GM13976 (cell line): ENCODE measurements at regions not wholly inside any gene's neighbourhood (a gene's known extent, or its start where the extent isn't known, plus 50 kb on each side); places are given as distances from the start of the nearest gene placed in this dataset.

Experiments used
- DNase-seq: peaks from one replicate; pipeline ENCODE4 v3.0.0; 2012; ENCODE audit warnings: low spot score
- CTCF ChIP-seq: IDR thresholded peaks from 2 replicates; pipeline ENCODE4 v1.5.1; 2012; ENCODE audit warnings: borderline replicate concordance, mild to moderate bottlenecking; ENCODE audit not compliant: insufficient read depth; ENCODE audit errors: extremely low read depth, missing control alignments, control extremely low read depth
- in situ Hi-C: fragments of 300-500 bp; cut with MboI; formaldehyde crosslinking; loops from one replicate; pipeline ENCODE4 v1.12.0; 2022; ENCODE audit warnings: low sequenced_read_pairs, mixed read lengths, inconsistent platforms; ENCODE audit not compliant: unreplicated experiment

- no peak for TF ChIP-seq CTCF
- no peak for DNase-seq
- in situ Hi-C loops, result no loop called here
These were observed 562.9 kb upstream of the NRP1 start for GRCh38 chr10:33897291-33897752.

- in situ Hi-C loops, result no loop called here
- no peak for DNase-seq
- no peak for TF ChIP-seq CTCF
These were observed 559.0 kb upstream of the NRP1 start for GRCh38 chr10:33893506-33893905.

GRCh38 chr10:33889371-33889770 lies 554.9 kb upstream of the NRP1 start:
- no peak for TF ChIP-seq CTCF
- in situ Hi-C loops, result no loop called here
- DNase-seq, result no peak

- TF ChIP-seq CTCF, result no peak
- in situ Hi-C loops, result no loop called here
- DNase-seq, result no peak
These were observed 552.7 kb upstream of the NRP1 start for GRCh38 chr10:33887188-33887587.

GRCh38 chr10:33886299-33886698 lies 551.8 kb upstream of the NRP1 start:
- in situ Hi-C loops, result no loop called here
- TF ChIP-seq CTCF, result no peak

GRCh38 chr10:33884604-33885003 lies 550.1 kb upstream of the NRP1 start:
- no peak for TF ChIP-seq CTCF
- in situ Hi-C loops, result no loop called here
- DNase-seq, result no peak

More at GRCh38 chr10:33886299-33886698, 551.8 kb upstream of the NRP1 start:
- no peak for DNase-seq

- DNase-seq, result no peak
- in situ Hi-C loops, result no loop called here
- TF ChIP-seq CTCF, result no peak
These were observed 549.4 kb upstream of the NRP1 start for GRCh38 chr10:33883881-33884280.
